GM12864 (cell line): ENCODE measurements at regions not wholly inside any gene's neighbourhood (a gene's known extent, or its start where the extent isn't known, plus 50 kb on each side); places are given as distances from the start of the nearest gene placed in this dataset.

Experiments
- DNase-seq: peaks from one replicate; pipeline ENCODE4 v3.0.0-alpha.2; 2011; ENCODE audit warnings: low read depth
- H3K4me3 ChIP-seq: 2 replicates; pipeline ENCODE4 v1.5.1; 2011; ENCODE audit warnings: mild to moderate bottlenecking, low read depth, low read length, control low read depth
- CTCF ChIP-seq: IDR thresholded peaks from 2 replicates; pipeline ENCODE4 v1.5.1; 2011; ENCODE audit warnings: low read depth, mild to moderate bottlenecking, moderate library complexity, low read length, control low read depth, inconsistent platforms; ENCODE audit errors: missing control alignments

- H3K4me3 ChIP-seq = no peak overlapping the region
- DNase-seq = no peak
- no peak for TF ChIP-seq CTCF
Measured at GRCh38 chr2:12256206-12256605, 460.5 kb upstream of the TRIB2 start.

GRCh38 chr2:12257476-12257875 is 459.3 kb upstream of the TRIB2 start:
- DNase-seq = no peak
- no peak for TF ChIP-seq CTCF
- no peak overlapping the region for H3K4me3 ChIP-seq

GRCh38 chr2:12259493-12259892 is 457.2 kb upstream of the TRIB2 start:
- no peak for DNase-seq
- H3K4me3 ChIP-seq = no peak overlapping the region
- no peak for TF ChIP-seq CTCF

- H3K4me3 ChIP-seq = no peak overlapping the region
- no peak for TF ChIP-seq CTCF
- no peak for DNase-seq
Measured at GRCh38 chr2:12261986-12262680, 454.6 kb upstream of the TRIB2 start.

GRCh38 chr2:12262681-12263436 is 453.9 kb upstream of the TRIB2 start:
- no peak for DNase-seq
- TF ChIP-seq CTCF = no peak
- H3K4me3 ChIP-seq = no peak overlapping the region

GRCh38 chr2:12263730-12264129 is 453.0 kb upstream of the TRIB2 start:
- H3K4me3 ChIP-seq = no peak overlapping the region
- DNase-seq = no peak
- TF ChIP-seq CTCF = no peak

GRCh38 chr2:12264146-12264545 is 452.6 kb upstream of the TRIB2 start:
- TF ChIP-seq CTCF = no peak
- no peak for DNase-seq

More at GRCh38 chr2:12264146-12264545, 452.6 kb upstream of the TRIB2 start:
- no peak overlapping the region for H3K4me3 ChIP-seq
